C1 segment of cervical spinal cord (tissue), 14 donors: ENCODE measurements at regions not wholly inside any gene's neighbourhood (a gene's known extent, or its start where the extent isn't known, plus 50 kb on each side); places are given as distances from the start of the nearest gene placed in this dataset.
"Not testable (repeated sequence)": the region's sequence is repeated elsewhere in the genome, so short reads cannot be mapped to it uniquely, and the experiment has no call there.

Source experiments
- DNase-seq, 14 donors: peaks; one replicate each; lab custom pipeline; 2025; lab: John Stamatoyannopoulos, UW

- no peak for DNase-seq
These were observed 559.9 kb upstream of the ARPP21 start for GRCh38 chr3:35079403-35079802.

- no peak for DNase-seq
These were observed 557.4 kb upstream of the ARPP21 start for GRCh38 chr3:35081899-35082298.

GRCh38 chr3:35088943-35089342 lies 550.4 kb upstream of the ARPP21 start:
- DNase-seq = no peak

GRCh38 chr3:35114686-35115085 lies 524.6 kb upstream of the ARPP21 start:
- no peak for DNase-seq

- no peak for DNase-seq
These were observed 519.3 kb upstream of the ARPP21 start for GRCh38 chr3:35120026-35120425.

GRCh38 chr3:35137612-35138011 lies 501.7 kb upstream of the ARPP21 start:
- DNase-seq = no peak

GRCh38 chr3:35141406-35141805 lies 497.9 kb upstream of the ARPP21 start:
- no peak for DNase-seq

GRCh38 chr3:35144011-35144410 lies 495.3 kb upstream of the ARPP21 start:
- DNase-seq = peak in 1 of 14 donors; percentile 4

GRCh38 chr3:35146256-35147035 lies 492.9 kb upstream of the ARPP21 start:
- DNase-seq = not testable (repeated sequence)

GRCh38 chr3:35183927-35184675 lies 455.2 kb upstream of the ARPP21 start:
- DNase-seq = no peak

GRCh38 chr3:35184775-35185174 lies 454.6 kb upstream of the ARPP21 start:
- DNase-seq = no peak

GRCh38 chr3:35187908-35188307 lies 451.4 kb upstream of the ARPP21 start:
- DNase-seq = no peak

GRCh38 chr3:35194666-35195065 lies 444.7 kb upstream of the ARPP21 start:
- DNase-seq = no peak

GRCh38 chr3:35198857-35199256 lies 440.5 kb upstream of the ARPP21 start:
- no peak for DNase-seq

- no peak for DNase-seq
These were observed 439.3 kb upstream of the ARPP21 start for GRCh38 chr3:35200056-35200455.

GRCh38 chr3:35201211-35201610 lies 438.1 kb upstream of the ARPP21 start:
- no peak for DNase-seq

- DNase-seq = no peak
These were observed 423.5 kb upstream of the ARPP21 start for GRCh38 chr3:35215525-35216500.

- DNase-seq = no peak
These were observed 422.6 kb upstream of the ARPP21 start for GRCh38 chr3:35216501-35217266.

GRCh38 chr3:35223632-35224394 lies 415.5 kb upstream of the ARPP21 start:
- no peak for DNase-seq

GRCh38 chr3:35224565-35225295 lies 414.6 kb upstream of the ARPP21 start:
- no peak for DNase-seq
